ENCODE measurements at regions not wholly inside any gene's neighbourhood (a gene's known extent, or its start where the extent isn't known, plus 50 kb on each side); places are given as distances from the start of the nearest gene placed in this dataset.

GRCh38 chr11:79579063-79579462 is 138.2 kb upstream of the TENM4 start:
- no peak overlapping the region for H3K18ac ChIP-seq (ENCODE audit: extremely low read depth, low read length)
- no peaks in the 10 kb centered on the region for H4K20me1 ChIP-seq (replicated peaks in 1 of 2; ENCODE audit: control insufficient read depth in 1 of 2, insufficient read depth in 2 of 2, low read length in 2 of 2)
- no peak overlapping the region for H2BK120ac ChIP-seq (replicated peaks; ENCODE audit: low read depth, low read length)
- no peaks in the 10 kb centered on the region for H3K79me1 ChIP-seq (ENCODE audit: low read depth, low read length)
- ChIA-PET CTCF (ENCODE audit: partially characterized antibody) (interaction anchor here (0.6 to 1.7 kb wide), 3 partner anchors 10 to 158 kb away, joined by 3 to 6 read pairs (median 4); no protein-coding TSS in a partner anchor), POLR2A (ENCODE audit: partially characterized antibody) (no interaction called here)
- no peak overlapping the region for H2AK5ac ChIP-seq (ENCODE audit: low read depth, low read length)
- no peaks in the 10 kb centered on the region for H3K23me2 ChIP-seq (ENCODE audit: low read depth, low read length)
- no peaks in the 10 kb centered on the region for H3K27me3 ChIP-seq (replicated peaks in 1 of 4; ENCODE audit: control insufficient read depth in 3 of 4, extremely low read depth in 1 of 4, insufficient read depth in 3 of 4, low read length in 3 of 4)
- H3K23ac ChIP-seq (ENCODE audit: insufficient read length), result no peak overlapping the region
- no peak overlapping the region for H3K9ac ChIP-seq (replicated peaks in 1 of 4; ENCODE audit: extremely low read depth in 1 of 4, low read depth in 3 of 4, low read length in 3 of 4)
- H4K8ac ChIP-seq (ENCODE audit: extremely low read depth, insufficient read depth, low read length), result no peak overlapping the region
- H3K9me3 ChIP-seq (ENCODE audit: insufficient read depth in 2 of 2, low read depth in 1 of 2, low read length in 1 of 2), result no peaks in the 10 kb centered on the region
- no peak overlapping the region for H4K91ac ChIP-seq (replicated peaks; ENCODE audit: insufficient read length, low read length)
- H3K4me1 ChIP-seq (replicated peaks in 1 of 4; ENCODE audit: control insufficient read depth in 3 of 4, insufficient read depth in 4 of 4, low read length in 3 of 4), result no peaks in the 10 kb centered on the region
- H2BK5ac ChIP-seq (ENCODE audit: low read depth, low read length), result no peak overlapping the region
- H3K79me2 ChIP-seq (ENCODE audit: control insufficient read depth in 1 of 2, insufficient read depth in 2 of 2, low read length in 2 of 2), result no peaks in the 10 kb centered on the region
- no peak overlapping the region for H4K5ac ChIP-seq (ENCODE audit: insufficient read length, low read depth, low read length)
- no peak overlapping the region for H3K56ac ChIP-seq (replicated peaks; ENCODE audit: insufficient read length, low read depth, low read length)
- H3K4me3 ChIP-seq (ENCODE audit: extremely low read depth in 1 of 4, insufficient read depth in 2 of 4, low read depth in 3 of 4, low read length in 4 of 4), result no peak overlapping the region
- no peak overlapping the region for H3K4ac ChIP-seq (replicated peaks; ENCODE audit: insufficient read length, low read depth, low read length)
- H3K4me2 ChIP-seq (ENCODE audit: insufficient read depth in 1 of 2, low read depth in 2 of 2, low read length in 2 of 2), result no peak overlapping the region
- no peaks in the 10 kb centered on the region for H3K36me3 ChIP-seq (ENCODE audit: control insufficient read depth in 2 of 4, insufficient read depth in 4 of 4, low read length in 3 of 4)
- WGBS, 2 experiments (ENCODE audit: extremely low coverage in 1 of 2, insufficient coverage in 1 of 2, insufficient read length in 1 of 2, insufficient replicate concordance in 2 of 2, low coverage in 1 of 2, low lambda C conversion rate in 2 of 2, missing lambda C conversion rate in 1 of 2), result 90% methylated on average over 2 of the region's 2 CpGs; no CpG with 5 or more reads in 1 of the 2 experiments
- TF ChIP-seq GABPA (IDR thresholded peaks at IDR 0.05; ENCODE audit: borderline replicate concordance, insufficient read depth, low read length), result no peak
- TF ChIP-seq HDAC2 (IDR thresholded peaks at IDR 0.05; ENCODE audit: borderline replicate concordance in 1 of 2, low read depth in 2 of 2, low read length in 2 of 2), result no peak
- TF ChIP-seq JUND (IDR thresholded peaks at IDR 0.05; ENCODE audit: low read length), result no peak
- TF ChIP-seq USF2 (IDR thresholded peaks at IDR 0.05; ENCODE audit: low read length), result no peak
- no peak for TF ChIP-seq ASH2L (IDR thresholded peaks at IDR 0.05; ENCODE audit: low read length)
- no peak for TF ChIP-seq SIX5 (IDR thresholded peaks at IDR 0.05; ENCODE audit: low read depth, low read length)
- no peak for TF ChIP-seq GTF2F1 (IDR thresholded peaks at IDR 0.05; ENCODE audit: borderline replicate concordance, low read depth, low read length)
- no peak for TF ChIP-seq SIRT6 (IDR thresholded peaks at IDR 0.05; ENCODE audit: low read length)
- no peak for TF ChIP-seq POLR2AphosphoS5 (IDR thresholded peaks at IDR 0.05; ENCODE audit: low read depth, low read length)
- TF ChIP-seq TAF1 (IDR thresholded peaks at IDR 0.05; ENCODE audit: low read depth, low read length), result no peak
- TF ChIP-seq CTBP2 (IDR thresholded peaks at IDR 0.05; ENCODE audit: borderline replicate concordance, insufficient read depth, insufficient read length, low read length), result no peak
- TF ChIP-seq CEBPB (IDR thresholded peaks at IDR 0.05; ENCODE audit: low read depth, low read length), result no peak
- no peak overlapping the region for H2BK12ac ChIP-seq (ENCODE audit: low read depth, low read length)
- DNase-seq (ENCODE audit: low read depth in 1 of 2, low spot score in 2 of 2) (no peak), FAIRE-seq (no peak)
- H3K27ac ChIP-seq (ENCODE audit: low read depth, low read length), result no peak overlapping the region
- no peak overlapping the region for H2BK15ac ChIP-seq (ENCODE audit: low read length)
- H3K14ac ChIP-seq (ENCODE audit: insufficient read length), result no peak overlapping the region
- no peak overlapping the region for H2BK20ac ChIP-seq (ENCODE audit: low read length)
- H2AFZ ChIP-seq (ENCODE audit: low read length), result no peak overlapping the region

Data from H1 (cell line).